ENCODE measurements at regions not wholly inside any gene's neighbourhood (a gene's known extent, or its start where the extent isn't known, plus 50 kb on each side); places are given as distances from the start of the nearest gene placed in this dataset.

DNA sequence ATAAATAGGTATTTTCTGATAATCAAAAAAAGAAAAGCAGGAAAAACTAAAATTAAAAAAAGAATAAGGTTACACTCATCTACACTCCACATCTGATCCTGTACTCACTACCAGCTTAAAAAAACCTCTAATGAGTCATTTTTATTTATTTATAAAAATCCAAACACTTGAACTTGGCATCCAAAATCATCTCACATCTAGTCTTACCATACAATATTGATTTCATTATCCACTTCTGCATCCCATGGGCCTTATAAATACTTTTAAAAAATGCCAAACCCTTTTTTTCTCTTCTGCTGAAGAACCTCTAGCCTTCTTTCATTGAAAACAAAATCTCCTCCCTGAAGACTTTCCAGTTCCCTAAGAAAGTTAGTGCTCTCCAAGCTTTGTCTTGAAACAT, 109.7 kb downstream of the TMTC3 start:
- TF ChIP-seq, protein P1, sequence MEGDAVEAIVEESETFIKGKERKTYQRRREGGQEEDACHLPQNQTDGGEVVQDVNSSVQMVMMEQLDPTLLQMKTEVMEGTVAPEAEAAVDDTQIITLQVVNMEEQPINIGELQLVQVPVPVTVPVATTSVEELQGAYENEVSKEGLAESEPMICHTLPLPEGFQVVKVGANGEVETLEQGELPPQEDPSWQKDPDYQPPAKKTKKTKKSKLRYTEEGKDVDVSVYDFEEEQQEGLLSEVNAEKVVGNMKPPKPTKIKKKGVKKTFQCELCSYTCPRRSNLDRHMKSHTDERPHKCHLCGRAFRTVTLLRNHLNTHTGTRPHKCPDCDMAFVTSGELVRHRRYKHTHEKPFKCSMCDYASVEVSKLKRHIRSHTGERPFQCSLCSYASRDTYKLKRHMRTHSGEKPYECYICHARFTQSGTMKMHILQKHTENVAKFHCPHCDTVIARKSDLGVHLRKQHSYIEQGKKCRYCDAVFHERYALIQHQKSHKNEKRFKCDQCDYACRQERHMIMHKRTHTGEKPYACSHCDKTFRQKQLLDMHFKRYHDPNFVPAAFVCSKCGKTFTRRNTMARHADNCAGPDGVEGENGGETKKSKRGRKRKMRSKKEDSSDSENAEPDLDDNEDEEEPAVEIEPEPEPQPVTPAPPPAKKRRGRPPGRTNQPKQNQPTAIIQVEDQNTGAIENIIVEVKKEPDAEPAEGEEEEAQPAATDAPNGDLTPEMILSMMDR (IDR thresholded peaks at IDR 0.05): no peak
- DNase-seq: no peak

DNA sequence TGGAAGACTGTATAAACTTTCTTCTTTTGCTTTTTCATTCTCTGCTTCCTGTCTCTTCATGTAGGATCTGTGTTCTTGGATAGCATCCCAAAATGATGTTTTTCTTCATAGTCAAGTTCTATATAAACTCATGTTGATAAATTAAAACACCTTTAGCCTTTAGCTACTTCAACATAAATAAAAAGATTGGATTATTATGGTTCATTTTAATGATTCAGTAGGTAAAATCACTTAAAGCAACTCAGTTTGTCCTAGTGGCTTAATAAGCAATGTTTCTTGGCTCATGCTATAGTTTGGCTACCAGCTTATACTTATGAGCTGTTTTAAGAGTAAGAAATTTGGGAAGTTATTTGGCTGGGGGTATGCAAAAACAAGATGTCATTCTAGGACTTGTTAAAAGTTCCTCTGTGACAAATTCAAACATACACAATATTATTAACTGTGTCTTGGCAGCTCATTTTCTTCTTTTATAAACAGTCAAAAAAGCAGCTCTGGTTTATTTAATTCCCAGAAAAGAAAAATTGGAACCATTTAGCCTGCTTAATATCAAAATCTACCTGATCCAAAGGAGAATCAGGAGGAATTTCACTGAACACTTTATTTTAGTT, 111.4 kb downstream of the TMTC3 start:
- TF ChIP-seq, protein P1 (IDR thresholded peaks at IDR 0.05): no peak
- Histone ChIP-seq H3K27me3 (no peaks in the 10 kb centered on the region), H3K36me3 (no peaks in the 10 kb centered on the region), H3K4me1 (peaks cover 0 to 8% (median 0%) of the 10 kb centered on the region in 4 donors), H3K9me3 (no peaks in the 10 kb centered on the region), H3K4me3 (no peak overlapping the region), H3K27ac (no peak overlapping the region)
- DNase-seq: no peak
- intact Hi-C loops (cut with DNase I; ENCODE audit: low total_unique reads): no loop called here

More for the DNA sequence above, 109.7 kb downstream of the TMTC3 start:
- peaks cover 0 to 13% (median 0%) of the 10 kb centered on the region in 4 donors for H3K4me1 ChIP-seq
- no peaks in the 10 kb centered on the region for H3K27me3 ChIP-seq
- no peaks in the 10 kb centered on the region for H3K9me3 ChIP-seq
- H3K4me3 ChIP-seq: no peak overlapping the region
- intact Hi-C loops (cut with DNase I; ENCODE audit: low total_unique reads): no loop called here
- no peak overlapping the region for H3K27ac ChIP-seq
- no peaks in the 10 kb centered on the region for H3K36me3 ChIP-seq

DNA sequence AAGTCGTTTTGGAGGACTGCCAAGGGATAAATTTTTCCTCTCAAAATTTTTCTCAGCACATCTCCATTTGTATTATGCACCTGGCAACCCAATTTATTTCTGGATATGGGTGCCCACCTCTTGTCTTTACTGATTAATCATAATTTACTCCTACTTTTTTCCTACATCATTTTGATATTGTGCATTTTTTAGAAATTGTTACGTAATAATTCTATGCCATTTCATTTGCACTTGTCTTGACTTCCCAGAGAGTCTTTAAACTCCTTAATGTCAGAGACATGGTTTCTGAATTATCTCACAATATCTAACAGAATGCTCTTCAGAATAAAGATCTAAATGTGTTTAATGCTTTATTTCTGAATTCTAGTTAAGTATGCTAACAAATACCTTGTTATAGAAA, 113.1 kb downstream of the TMTC3 start:
- peaks cover 0 to 8% (median 0%) of the 10 kb centered on the region in 4 donors for H3K4me1 ChIP-seq
- no peaks in the 10 kb centered on the region for H3K27me3 ChIP-seq
- no peaks in the 10 kb centered on the region for H3K36me3 ChIP-seq
- no peak for DNase-seq
- no peaks in the 10 kb centered on the region for H3K9me3 ChIP-seq
- no peak overlapping the region for H3K4me3 ChIP-seq
- intact Hi-C loops (cut with DNase I; ENCODE audit: low total_unique reads): no loop called here
- H3K27ac ChIP-seq: no peak overlapping the region
- TF ChIP-seq, protein P1 (IDR thresholded peaks at IDR 0.05): no peak

DNA sequence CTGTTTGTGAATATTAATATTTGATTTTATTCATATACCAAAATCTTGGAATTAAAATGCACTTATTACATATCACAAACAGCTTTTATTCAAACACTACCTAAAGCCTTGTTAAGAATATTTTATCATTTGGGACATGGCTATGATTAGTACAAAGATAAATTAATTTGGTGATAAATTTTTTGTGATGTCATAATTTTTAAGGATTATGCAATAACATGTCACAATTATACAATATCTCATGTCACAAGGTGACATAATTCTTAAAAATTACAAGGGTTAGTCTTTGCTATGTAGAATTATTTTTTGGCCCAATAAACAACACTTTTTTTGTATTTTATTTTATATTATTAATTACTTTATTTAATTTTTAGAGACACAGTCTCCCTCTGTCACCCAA, 113.7 kb downstream of the TMTC3 start:
- intact Hi-C loops (cut with DNase I; ENCODE audit: low total_unique reads): no loop called here
- TF ChIP-seq, protein P1 (IDR thresholded peaks at IDR 0.05): no peak
- Histone ChIP-seq H3K9me3 (no peaks in the 10 kb centered on the region), H3K36me3 (no peaks in the 10 kb centered on the region), H3K4me1 (peaks cover 0 to 8% (median 0%) of the 10 kb centered on the region in 4 donors), H3K27me3 (no peaks in the 10 kb centered on the region), H3K27ac (no peak overlapping the region), H3K4me3 (no peak overlapping the region)
- DNase-seq: no peak

DNA sequence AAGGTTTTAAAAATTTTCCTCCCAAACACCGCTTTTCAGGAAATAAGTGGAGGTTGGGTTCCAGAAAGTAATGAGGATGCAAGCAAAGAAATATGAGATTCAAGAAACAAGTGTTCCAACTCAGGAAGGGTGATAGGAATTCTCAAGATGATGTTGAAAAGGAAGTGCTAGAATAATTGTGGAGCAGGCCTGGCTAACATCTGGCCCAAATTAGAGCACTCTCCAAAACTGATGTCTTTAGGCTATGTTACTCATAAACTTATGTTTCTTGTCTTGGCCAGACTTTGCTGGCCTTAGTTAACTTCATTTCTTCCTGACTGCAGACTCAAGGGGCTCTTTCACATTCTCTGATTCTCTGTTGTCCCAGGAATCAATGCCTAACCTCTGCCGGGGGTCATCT, 116.3 kb downstream of the TMTC3 start:
- TF ChIP-seq, protein P1 (IDR thresholded peaks at IDR 0.05): no peak
- H3K4me1 ChIP-seq: peaks cover 0 to 5% (median 0%) of the 10 kb centered on the region in 4 donors
- intact Hi-C loops (cut with DNase I; ENCODE audit: low total_unique reads): no loop called here
- no peak overlapping the region for H3K27ac ChIP-seq
- no peaks in the 10 kb centered on the region for H3K36me3 ChIP-seq
- no peaks in the 10 kb centered on the region for H3K9me3 ChIP-seq
- no peak overlapping the region for H3K4me3 ChIP-seq
- DNase-seq: no peak
- no peaks in the 10 kb centered on the region for H3K27me3 ChIP-seq
